ENCODE measurements at regions not wholly inside any gene's neighbourhood (a gene's known extent, or its start where the extent isn't known, plus 50 kb on each side); places are given as distances from the start of the nearest gene placed in this dataset.

DNA sequence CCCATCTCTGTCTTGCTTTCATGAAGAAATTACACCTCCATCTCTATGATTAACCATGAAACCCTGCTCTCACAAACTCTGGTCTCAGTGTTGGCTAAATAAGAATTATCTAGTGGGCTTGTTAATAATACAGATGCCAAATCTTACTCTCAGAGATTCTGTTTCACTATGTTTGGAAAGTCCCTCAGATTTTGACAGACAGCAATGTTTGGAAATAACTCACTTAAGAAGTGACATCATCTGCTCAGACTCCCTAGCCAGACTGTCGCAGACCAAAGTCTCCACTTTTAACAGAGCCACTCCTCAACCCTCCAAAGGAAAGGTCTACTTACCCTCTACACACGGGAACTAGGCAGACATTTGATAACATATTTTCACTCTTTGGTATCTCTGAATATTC is 328.5 kb upstream of the FGF16 start:
- ChIA-PET CTCF (no interaction called here), POLR2A (no interaction called here)
- TF ChIP-seq HMGA2 (CRISPR knock-in tag; IDR thresholded peaks at IDR 0.05), result no peak
- TF ChIP-seq, protein P1, sequence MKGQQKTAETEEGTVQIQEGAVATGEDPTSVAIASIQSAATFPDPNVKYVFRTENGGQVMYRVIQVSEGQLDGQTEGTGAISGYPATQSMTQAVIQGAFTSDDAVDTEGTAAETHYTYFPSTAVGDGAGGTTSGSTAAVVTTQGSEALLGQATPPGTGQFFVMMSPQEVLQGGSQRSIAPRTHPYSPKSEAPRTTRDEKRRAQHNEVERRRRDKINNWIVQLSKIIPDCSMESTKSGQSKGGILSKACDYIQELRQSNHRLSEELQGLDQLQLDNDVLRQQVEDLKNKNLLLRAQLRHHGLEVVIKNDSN (CRISPR knock-in tag; IDR thresholded peaks at IDR 0.05), result no peak
- no peak for TF ChIP-seq ESRRA (CRISPR knock-in tag; IDR thresholded peaks at IDR 0.05; ENCODE audit: borderline replicate concordance)
- TF ChIP-seq SP1 (CRISPR knock-in tag; conservative IDR thresholded peaks at IDR 0.05), result no peak
- TF ChIP-seq ZNF263 (CRISPR knock-in tag; IDR thresholded peaks at IDR 0.05; ENCODE audit: low read depth), result no peak
- TF ChIP-seq, protein P2, sequence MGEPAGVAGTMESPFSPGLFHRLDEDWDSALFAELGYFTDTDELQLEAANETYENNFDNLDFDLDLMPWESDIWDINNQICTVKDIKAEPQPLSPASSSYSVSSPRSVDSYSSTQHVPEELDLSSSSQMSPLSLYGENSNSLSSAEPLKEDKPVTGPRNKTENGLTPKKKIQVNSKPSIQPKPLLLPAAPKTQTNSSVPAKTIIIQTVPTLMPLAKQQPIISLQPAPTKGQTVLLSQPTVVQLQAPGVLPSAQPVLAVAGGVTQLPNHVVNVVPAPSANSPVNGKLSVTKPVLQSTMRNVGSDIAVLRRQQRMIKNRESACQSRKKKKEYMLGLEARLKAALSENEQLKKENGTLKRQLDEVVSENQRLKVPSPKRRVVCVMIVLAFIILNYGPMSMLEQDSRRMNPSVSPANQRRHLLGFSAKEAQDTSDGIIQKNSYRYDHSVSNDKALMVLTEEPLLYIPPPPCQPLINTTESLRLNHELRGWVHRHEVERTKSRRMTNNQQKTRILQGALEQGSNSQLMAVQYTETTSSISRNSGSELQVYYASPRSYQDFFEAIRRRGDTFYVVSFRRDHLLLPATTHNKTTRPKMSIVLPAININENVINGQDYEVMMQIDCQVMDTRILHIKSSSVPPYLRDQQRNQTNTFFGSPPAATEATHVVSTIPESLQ (CRISPR knock-in tag; IDR thresholded peaks at IDR 0.05), result no peak
- TF ChIP-seq, protein P3, sequence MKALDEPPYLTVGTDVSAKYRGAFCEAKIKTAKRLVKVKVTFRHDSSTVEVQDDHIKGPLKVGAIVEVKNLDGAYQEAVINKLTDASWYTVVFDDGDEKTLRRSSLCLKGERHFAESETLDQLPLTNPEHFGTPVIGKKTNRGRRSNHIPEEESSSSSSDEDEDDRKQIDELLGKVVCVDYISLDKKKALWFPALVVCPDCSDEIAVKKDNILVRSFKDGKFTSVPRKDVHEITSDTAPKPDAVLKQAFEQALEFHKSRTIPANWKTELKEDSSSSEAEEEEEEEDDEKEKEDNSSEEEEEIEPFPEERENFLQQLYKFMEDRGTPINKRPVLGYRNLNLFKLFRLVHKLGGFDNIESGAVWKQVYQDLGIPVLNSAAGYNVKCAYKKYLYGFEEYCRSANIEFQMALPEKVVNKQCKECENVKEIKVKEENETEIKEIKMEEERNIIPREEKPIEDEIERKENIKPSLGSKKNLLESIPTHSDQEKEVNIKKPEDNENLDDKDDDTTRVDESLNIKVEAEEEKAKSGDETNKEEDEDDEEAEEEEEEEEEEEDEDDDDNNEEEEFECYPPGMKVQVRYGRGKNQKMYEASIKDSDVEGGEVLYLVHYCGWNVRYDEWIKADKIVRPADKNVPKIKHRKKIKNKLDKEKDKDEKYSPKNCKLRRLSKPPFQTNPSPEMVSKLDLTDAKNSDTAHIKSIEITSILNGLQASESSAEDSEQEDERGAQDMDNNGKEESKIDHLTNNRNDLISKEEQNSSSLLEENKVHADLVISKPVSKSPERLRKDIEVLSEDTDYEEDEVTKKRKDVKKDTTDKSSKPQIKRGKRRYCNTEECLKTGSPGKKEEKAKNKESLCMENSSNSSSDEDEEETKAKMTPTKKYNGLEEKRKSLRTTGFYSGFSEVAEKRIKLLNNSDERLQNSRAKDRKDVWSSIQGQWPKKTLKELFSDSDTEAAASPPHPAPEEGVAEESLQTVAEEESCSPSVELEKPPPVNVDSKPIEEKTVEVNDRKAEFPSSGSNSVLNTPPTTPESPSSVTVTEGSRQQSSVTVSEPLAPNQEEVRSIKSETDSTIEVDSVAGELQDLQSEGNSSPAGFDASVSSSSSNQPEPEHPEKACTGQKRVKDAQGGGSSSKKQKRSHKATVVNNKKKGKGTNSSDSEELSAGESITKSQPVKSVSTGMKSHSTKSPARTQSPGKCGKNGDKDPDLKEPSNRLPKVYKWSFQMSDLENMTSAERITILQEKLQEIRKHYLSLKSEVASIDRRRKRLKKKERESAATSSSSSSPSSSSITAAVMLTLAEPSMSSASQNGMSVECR (CRISPR knock-in tag; IDR thresholded peaks at IDR 0.05; ENCODE audit: borderline replicate concordance), result no peak
- TF ChIP-seq, protein P4, sequence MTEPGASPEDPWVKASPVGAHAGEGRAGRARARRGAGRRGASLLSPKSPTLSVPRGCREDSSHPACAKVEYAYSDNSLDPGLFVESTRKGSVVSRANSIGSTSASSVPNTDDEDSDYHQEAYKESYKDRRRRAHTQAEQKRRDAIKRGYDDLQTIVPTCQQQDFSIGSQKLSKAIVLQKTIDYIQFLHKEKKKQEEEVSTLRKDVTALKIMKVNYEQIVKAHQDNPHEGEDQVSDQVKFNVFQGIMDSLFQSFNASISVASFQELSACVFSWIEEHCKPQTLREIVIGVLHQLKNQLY (CRISPR knock-in tag; IDR thresholded peaks at IDR 0.05), result no peak
- no peak for TF ChIP-seq TEAD4 (CRISPR knock-in tag; IDR thresholded peaks at IDR 0.05)
- TF ChIP-seq SMAD3 (CRISPR knock-in tag; IDR thresholded peaks at IDR 0.05; ENCODE audit: borderline replicate concordance), result no peak
- no peak for TF ChIP-seq ZNF121 (CRISPR knock-in tag; IDR thresholded peaks at IDR 0.05)
- H3K9me3 Mint-ChIP-seq, result peaks cover 5% of the 10 kb centered on the region; the same call in 1 of the 2 replicates
- no peaks in the 10 kb centered on the region for H3K36me3 Mint-ChIP-seq
- ATAC-seq, result no peak
- H3K4me1 Mint-ChIP-seq, result peaks cover 5% of the 10 kb centered on the region
- H3K27me3 Mint-ChIP-seq (ENCODE audit: low read depth), result no peaks in the 10 kb centered on the region
- no peak overlapping the region for H3K27ac Mint-ChIP-seq
- DNase-seq (ENCODE audit: low spot score), result no peak
- no peak overlapping the region for H3K4me3 Mint-ChIP-seq

DNA sequence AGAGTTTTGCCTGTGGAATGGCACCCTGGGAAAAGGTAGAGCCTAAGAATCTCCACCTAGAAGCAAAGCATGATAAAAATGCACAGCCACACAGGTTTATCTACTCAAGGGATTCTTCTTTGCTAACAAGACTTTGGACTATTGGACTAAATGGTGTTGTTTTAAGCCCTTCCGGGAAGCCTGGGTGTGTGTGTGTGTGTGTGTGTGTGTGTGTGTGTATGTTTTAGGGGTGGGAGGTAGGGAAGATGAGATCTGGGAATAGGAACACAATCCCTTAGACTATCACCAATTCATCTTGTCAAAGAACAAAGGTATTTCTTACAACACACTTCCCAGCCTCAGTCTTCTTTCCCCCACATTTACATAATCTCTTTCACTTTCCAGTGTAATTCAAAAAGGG is 327.5 kb upstream of the FGF16 start:
- peaks cover 5% of the 10 kb centered on the region for H3K4me1 Mint-ChIP-seq
- H3K27ac Mint-ChIP-seq, result no peak overlapping the region
- peaks cover 5% of the 10 kb centered on the region; the same call in 1 of the 2 replicates for H3K9me3 Mint-ChIP-seq
- ATAC-seq (no peak), DNase-seq (ENCODE audit: low spot score) (no peak)
- no peak overlapping the region for H3K4me3 Mint-ChIP-seq
- ChIA-PET CTCF (no interaction called here), POLR2A (no interaction called here)
- H3K27me3 Mint-ChIP-seq (ENCODE audit: low read depth), result no peaks in the 10 kb centered on the region
- no peaks in the 10 kb centered on the region for H3K36me3 Mint-ChIP-seq
- TF ChIP-seq, protein P5, sequence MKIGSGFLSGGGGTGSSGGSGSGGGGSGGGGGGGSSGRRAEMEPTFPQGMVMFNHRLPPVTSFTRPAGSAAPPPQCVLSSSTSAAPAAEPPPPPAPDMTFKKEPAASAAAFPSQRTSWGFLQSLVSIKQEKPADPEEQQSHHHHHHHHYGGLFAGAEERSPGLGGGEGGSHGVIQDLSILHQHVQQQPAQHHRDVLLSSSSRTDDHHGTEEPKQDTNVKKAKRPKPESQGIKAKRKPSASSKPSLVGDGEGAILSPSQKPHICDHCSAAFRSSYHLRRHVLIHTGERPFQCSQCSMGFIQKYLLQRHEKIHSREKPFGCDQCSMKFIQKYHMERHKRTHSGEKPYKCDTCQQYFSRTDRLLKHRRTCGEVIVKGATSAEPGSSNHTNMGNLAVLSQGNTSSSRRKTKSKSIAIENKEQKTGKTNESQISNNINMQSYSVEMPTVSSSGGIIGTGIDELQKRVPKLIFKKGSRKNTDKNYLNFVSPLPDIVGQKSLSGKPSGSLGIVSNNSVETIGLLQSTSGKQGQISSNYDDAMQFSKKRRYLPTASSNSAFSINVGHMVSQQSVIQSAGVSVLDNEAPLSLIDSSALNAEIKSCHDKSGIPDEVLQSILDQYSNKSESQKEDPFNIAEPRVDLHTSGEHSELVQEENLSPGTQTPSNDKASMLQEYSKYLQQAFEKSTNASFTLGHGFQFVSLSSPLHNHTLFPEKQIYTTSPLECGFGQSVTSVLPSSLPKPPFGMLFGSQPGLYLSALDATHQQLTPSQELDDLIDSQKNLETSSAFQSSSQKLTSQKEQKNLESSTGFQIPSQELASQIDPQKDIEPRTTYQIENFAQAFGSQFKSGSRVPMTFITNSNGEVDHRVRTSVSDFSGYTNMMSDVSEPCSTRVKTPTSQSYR (CRISPR knock-in tag; IDR thresholded peaks at IDR 0.05), result no peak
- TF ChIP-seq, protein P6, sequence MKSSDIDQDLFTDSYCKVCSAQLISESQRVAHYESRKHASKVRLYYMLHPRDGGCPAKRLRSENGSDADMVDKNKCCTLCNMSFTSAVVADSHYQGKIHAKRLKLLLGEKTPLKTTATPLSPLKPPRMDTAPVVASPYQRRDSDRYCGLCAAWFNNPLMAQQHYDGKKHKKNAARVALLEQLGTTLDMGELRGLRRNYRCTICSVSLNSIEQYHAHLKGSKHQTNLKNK (CRISPR knock-in tag; IDR thresholded peaks at IDR 0.05), result no peak
- no peak for TF ChIP-seq NFYB (CRISPR knock-in tag; conservative IDR thresholded peaks at IDR 0.05; ENCODE audit: low read depth)
- no peak for TF ChIP-seq TEAD4 (CRISPR knock-in tag; IDR thresholded peaks at IDR 0.05)
- TF ChIP-seq, protein P7, sequence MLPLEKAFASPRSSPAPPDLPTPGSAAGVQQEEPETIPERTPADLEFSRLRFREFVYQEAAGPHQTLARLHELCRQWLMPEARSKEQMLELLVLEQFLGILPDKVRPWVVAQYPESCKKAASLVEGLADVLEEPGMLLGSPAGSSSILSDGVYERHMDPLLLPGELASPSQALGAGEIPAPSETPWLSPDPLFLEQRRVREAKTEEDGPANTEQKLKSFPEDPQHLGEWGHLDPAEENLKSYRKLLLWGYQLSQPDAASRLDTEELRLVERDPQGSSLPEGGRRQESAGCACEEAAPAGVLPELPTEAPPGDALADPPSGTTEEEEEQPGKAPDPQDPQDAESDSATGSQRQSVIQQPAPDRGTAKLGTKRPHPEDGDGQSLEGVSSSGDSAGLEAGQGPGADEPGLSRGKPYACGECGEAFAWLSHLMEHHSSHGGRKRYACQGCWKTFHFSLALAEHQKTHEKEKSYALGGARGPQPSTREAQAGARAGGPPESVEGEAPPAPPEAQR (CRISPR knock-in tag; IDR thresholded peaks at IDR 0.05), result no peak
- TF ChIP-seq, protein P8, sequence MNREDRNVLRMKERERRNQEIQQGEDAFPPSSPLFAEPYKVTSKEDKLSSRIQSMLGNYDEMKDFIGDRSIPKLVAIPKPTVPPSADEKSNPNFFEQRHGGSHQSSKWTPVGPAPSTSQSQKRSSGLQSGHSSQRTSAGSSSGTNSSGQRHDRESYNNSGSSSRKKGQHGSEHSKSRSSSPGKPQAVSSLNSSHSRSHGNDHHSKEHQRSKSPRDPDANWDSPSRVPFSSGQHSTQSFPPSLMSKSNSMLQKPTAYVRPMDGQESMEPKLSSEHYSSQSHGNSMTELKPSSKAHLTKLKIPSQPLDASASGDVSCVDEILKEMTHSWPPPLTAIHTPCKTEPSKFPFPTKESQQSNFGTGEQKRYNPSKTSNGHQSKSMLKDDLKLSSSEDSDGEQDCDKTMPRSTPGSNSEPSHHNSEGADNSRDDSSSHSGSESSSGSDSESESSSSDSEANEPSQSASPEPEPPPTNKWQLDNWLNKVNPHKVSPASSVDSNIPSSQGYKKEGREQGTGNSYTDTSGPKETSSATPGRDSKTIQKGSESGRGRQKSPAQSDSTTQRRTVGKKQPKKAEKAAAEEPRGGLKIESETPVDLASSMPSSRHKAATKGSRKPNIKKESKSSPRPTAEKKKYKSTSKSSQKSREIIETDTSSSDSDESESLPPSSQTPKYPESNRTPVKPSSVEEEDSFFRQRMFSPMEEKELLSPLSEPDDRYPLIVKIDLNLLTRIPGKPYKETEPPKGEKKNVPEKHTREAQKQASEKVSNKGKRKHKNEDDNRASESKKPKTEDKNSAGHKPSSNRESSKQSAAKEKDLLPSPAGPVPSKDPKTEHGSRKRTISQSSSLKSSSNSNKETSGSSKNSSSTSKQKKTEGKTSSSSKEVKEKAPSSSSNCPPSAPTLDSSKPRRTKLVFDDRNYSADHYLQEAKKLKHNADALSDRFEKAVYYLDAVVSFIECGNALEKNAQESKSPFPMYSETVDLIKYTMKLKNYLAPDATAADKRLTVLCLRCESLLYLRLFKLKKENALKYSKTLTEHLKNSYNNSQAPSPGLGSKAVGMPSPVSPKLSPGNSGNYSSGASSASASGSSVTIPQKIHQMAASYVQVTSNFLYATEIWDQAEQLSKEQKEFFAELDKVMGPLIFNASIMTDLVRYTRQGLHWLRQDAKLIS (CRISPR knock-in tag; IDR thresholded peaks at IDR 0.05; ENCODE audit: borderline replicate concordance), result no peak
- no peak for TF ChIP-seq TP53 (CRISPR knock-in tag; IDR thresholded peaks at IDR 0.05)
- TF ChIP-seq, protein P9, sequence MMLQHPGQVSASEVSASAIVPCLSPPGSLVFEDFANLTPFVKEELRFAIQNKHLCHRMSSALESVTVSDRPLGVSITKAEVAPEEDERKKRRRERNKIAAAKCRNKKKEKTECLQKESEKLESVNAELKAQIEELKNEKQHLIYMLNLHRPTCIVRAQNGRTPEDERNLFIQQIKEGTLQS (CRISPR knock-in tag; conservative IDR thresholded peaks at IDR 0.05), result no peak
- no peak for TF ChIP-seq CBFB (CRISPR knock-in tag; IDR thresholded peaks at IDR 0.05; ENCODE audit: low read depth)

Measured in WTC11 (cell line).